ENCODE measurements at regions not wholly inside any gene's neighbourhood (a gene's known extent, or its start where the extent isn't known, plus 50 kb on each side); places are given as distances from the start of the nearest gene placed in this dataset.

DNA sequence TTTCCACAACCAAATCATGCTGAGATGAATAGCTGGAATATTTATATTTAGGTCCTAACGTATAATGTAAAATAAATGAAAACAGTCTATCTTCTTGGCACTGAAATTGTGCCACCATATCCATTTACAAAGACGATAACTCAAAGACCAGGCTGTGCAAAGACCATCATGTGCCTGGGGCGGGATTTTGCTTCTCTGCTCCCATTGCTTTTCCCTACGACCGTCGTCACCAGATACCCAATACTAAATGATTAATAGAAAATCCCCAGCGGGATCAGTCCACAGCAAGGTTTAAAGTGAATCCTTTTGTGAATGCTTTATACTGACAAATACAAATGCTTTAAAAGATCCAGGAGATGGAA, 194.3 kb upstream of the ARL4C start:
- peak; percentile 83 for ATAC-seq
- TF ChIP-seq CSDC2 (CRISPR knock-in tag; IDR thresholded peaks at IDR 0.05) = no peak
- no peak for TF ChIP-seq ESRRG (CRISPR knock-in tag; IDR thresholded peaks at IDR 0.05)
- TF ChIP-seq ZFP30 (CRISPR knock-in tag; IDR thresholded peaks at IDR 0.05) = no peak
- no peak for TF ChIP-seq TCF4 (CRISPR knock-in tag; IDR thresholded peaks at IDR 0.05; ENCODE audit: borderline replicate concordance)
- no peak for TF ChIP-seq ZNF565 (CRISPR knock-in tag; conservative IDR thresholded peaks at IDR 0.05; ENCODE audit: low read depth)
- TF ChIP-seq, protein P1, sequence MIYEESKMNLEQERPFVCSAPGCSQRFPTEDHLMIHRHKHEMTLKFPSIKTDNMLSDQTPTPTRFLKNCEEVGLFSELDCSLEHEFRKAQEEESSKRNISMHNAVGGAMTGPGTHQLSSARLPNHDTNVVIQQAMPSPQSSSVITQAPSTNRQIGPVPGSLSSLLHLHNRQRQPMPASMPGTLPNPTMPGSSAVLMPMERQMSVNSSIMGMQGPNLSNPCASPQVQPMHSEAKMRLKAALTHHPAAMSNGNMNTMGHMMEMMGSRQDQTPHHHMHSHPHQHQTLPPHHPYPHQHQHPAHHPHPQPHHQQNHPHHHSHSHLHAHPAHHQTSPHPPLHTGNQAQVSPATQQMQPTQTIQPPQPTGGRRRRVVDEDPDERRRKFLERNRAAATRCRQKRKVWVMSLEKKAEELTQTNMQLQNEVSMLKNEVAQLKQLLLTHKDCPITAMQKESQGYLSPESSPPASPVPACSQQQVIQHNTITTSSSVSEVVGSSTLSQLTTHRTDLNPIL (CRISPR knock-in tag; IDR thresholded peaks at IDR 0.05; ENCODE audit: low read depth) = no peak
- no peak for TF ChIP-seq TOX (CRISPR knock-in tag; IDR thresholded peaks at IDR 0.05; ENCODE audit: borderline replicate concordance)

DNA sequence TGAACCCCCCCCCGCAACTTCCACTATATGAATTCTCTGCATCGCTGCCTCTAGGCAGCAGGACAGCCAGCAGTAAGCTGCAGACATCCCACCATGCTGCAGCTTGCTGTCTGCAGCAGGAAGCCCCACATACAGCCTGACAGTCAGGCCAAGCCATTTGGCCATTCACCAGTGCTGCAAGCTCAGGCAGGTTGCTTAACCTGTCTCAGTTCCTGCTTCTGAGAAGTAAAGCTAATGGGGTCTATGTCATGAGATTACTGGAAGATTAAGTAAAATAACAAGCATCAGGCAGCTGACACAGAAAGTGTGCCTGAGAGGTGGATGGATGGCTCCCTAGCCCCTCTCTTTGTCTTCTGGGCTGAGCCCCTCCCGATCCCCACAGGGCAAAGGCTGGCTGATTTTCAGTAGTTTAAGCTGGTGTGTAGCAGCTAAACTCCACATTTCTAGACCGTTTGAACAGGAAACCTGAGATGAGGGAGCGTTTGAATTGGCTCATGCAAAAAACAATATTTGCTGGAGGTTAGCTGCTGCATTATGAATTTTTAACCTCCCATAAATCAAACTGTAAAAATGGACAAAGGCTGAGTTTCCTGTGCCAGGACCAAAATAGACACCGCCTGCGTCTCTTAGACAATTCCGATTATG, 193.8 kb upstream of the ARL4C start:
- peak; percentile 86 for ATAC-seq
- TF ChIP-seq TOX (CRISPR knock-in tag; IDR thresholded peaks at IDR 0.05; ENCODE audit: borderline replicate concordance) = peak; percentile 75; the same call in 1 of the 2 replicates
- TF ChIP-seq, protein P2, sequence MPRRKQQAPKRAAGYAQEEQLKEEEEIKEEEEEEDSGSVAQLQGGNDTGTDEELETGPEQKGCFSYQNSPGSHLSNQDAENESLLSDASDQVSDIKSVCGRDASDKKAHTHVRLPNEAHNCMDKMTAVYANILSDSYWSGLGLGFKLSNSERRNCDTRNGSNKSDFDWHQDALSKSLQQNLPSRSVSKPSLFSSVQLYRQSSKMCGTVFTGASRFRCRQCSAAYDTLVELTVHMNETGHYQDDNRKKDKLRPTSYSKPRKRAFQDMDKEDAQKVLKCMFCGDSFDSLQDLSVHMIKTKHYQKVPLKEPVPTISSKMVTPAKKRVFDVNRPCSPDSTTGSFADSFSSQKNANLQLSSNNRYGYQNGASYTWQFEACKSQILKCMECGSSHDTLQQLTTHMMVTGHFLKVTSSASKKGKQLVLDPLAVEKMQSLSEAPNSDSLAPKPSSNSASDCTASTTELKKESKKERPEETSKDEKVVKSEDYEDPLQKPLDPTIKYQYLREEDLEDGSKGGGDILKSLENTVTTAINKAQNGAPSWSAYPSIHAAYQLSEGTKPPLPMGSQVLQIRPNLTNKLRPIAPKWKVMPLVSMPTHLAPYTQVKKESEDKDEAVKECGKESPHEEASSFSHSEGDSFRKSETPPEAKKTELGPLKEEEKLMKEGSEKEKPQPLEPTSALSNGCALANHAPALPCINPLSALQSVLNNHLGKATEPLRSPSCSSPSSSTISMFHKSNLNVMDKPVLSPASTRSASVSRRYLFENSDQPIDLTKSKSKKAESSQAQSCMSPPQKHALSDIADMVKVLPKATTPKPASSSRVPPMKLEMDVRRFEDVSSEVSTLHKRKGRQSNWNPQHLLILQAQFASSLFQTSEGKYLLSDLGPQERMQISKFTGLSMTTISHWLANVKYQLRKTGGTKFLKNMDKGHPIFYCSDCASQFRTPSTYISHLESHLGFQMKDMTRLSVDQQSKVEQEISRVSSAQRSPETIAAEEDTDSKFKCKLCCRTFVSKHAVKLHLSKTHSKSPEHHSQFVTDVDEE (CRISPR knock-in tag; IDR thresholded peaks at IDR 0.05) = no peak
- no peak for TF ChIP-seq RARB (CRISPR knock-in tag; IDR thresholded peaks at IDR 0.05)

DNA sequence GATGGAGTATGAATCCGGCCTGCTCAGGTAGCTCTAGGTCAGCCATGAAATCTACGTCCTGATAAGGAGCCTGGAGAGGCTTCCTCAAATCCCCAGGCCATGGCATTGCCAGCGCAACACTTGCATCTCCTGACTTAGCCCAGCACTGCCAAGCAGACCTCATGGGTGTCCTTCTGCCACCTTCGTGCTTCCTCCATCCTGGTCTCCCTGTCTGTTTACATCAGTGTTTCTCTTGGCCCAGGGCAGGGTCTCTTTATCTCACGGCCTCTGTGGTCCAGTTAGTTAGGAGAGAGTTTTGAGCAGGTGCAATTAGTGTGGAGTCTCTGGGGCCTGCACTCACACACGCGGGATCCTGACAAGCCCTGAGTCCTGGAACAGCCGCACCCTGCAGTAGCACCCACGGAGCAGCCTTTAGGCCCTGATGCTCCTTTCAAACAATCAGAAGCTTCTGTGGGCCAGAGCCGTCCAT, 193.1 kb upstream of the ARL4C start:
- ATAC-seq = no peak
- no peak for TF ChIP-seq BACH2 (CRISPR knock-in tag; IDR thresholded peaks at IDR 0.05; ENCODE audit: borderline replicate concordance)
- TF ChIP-seq ZC3H10 (CRISPR knock-in tag; IDR thresholded peaks at IDR 0.05) = no peak
- TF ChIP-seq, protein P2 (CRISPR knock-in tag; IDR thresholded peaks at IDR 0.05) = no peak
- no peak for TF ChIP-seq ISL1 (CRISPR knock-in tag; IDR thresholded peaks at IDR 0.05)
- TF ChIP-seq ESRRG (CRISPR knock-in tag; IDR thresholded peaks at IDR 0.05) = no peak
- TF ChIP-seq, protein P3, sequence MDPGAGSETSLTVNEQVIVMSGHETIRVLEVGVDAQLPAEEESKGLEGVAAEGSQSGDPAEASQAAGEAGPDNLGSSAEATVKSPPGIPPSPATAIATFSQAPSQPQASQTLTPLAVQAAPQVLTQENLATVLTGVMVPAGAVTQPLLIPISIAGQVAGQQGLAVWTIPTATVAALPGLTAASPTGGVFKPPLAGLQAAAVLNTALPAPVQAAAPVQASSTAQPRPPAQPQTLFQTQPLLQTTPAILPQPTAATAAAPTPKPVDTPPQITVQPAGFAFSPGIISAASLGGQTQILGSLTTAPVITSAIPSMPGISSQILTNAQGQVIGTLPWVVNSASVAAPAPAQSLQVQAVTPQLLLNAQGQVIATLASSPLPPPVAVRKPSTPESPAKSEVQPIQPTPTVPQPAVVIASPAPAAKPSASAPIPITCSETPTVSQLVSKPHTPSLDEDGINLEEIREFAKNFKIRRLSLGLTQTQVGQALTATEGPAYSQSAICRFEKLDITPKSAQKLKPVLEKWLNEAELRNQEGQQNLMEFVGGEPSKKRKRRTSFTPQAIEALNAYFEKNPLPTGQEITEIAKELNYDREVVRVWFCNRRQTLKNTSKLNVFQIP (CRISPR knock-in tag; IDR thresholded peaks at IDR 0.05; ENCODE audit: borderline replicate concordance, low read depth) = no peak

DNA sequence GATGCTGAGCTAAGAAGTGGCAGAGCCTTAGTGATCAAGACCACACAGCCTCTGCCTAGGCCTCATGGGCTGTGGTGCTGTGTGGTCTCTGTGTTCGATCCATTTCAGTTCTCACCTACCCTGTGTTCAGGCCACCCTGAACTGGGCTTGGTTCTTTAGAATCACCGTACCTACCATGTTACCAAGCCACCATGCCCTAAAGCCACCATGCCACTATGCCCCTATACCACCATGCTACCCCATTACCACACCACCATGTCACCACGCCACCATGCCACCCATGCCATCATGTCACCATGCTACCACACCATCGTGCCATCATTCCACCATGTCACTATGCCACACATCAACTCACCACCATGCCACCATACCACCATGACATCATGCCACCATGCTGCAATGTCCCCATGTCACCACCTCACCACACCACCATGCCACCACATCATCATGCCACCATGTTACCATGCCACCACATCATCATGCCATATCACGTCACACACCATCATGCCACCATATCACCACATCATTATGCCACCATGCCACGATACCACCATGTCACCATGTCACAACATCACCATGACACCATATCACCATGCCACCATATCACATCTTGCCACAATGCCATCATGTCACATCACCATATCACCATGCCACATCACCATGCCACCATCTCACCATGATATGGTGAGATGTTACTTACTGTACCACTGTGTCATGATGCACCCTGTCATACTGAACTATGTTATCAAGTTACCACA, 191.0 kb upstream of the ARL4C start:
- ATAC-seq = no peak
- no peak for TF ChIP-seq PPARA (CRISPR knock-in tag; IDR thresholded peaks at IDR 0.05; ENCODE audit: borderline replicate concordance)
- no peak for TF ChIP-seq ZNF8 (CRISPR knock-in tag; IDR thresholded peaks at IDR 0.05)
- TF ChIP-seq ZNF565 (CRISPR knock-in tag; conservative IDR thresholded peaks at IDR 0.05; ENCODE audit: low read depth) = no peak
- TF ChIP-seq, protein P1 (CRISPR knock-in tag; IDR thresholded peaks at IDR 0.05; ENCODE audit: low read depth) = no peak
- TF ChIP-seq ZC3H10 (CRISPR knock-in tag; IDR thresholded peaks at IDR 0.05) = no peak
- TF ChIP-seq ARNTL (CRISPR knock-in tag; IDR thresholded peaks at IDR 0.05; ENCODE audit: borderline replicate concordance, low read depth) = no peak
- TF ChIP-seq, protein P4, sequence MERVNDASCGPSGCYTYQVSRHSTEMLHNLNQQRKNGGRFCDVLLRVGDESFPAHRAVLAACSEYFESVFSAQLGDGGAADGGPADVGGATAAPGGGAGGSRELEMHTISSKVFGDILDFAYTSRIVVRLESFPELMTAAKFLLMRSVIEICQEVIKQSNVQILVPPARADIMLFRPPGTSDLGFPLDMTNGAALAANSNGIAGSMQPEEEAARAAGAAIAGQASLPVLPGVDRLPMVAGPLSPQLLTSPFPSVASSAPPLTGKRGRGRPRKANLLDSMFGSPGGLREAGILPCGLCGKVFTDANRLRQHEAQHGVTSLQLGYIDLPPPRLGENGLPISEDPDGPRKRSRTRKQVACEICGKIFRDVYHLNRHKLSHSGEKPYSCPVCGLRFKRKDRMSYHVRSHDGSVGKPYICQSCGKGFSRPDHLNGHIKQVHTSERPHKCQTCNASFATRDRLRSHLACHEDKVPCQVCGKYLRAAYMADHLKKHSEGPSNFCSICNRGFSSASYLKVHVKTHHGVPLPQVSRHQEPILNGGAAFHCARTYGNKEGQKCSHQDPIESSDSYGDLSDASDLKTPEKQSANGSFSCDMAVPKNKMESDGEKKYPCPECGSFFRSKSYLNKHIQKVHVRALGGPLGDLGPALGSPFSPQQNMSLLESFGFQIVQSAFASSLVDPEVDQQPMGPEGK (CRISPR knock-in tag; IDR thresholded peaks at IDR 0.05; ENCODE audit: borderline replicate concordance) = no peak
- TF ChIP-seq CSDC2 (CRISPR knock-in tag; IDR thresholded peaks at IDR 0.05) = no peak
- TF ChIP-seq ISL1 (CRISPR knock-in tag; IDR thresholded peaks at IDR 0.05) = no peak
- no peak for TF ChIP-seq OSR1 (CRISPR knock-in tag; IDR thresholded peaks at IDR 0.05)
- no peak for TF ChIP-seq TOX (CRISPR knock-in tag; IDR thresholded peaks at IDR 0.05; ENCODE audit: borderline replicate concordance)
- no peak for TF ChIP-seq TCF4 (CRISPR knock-in tag; IDR thresholded peaks at IDR 0.05; ENCODE audit: borderline replicate concordance)
- no peak for TF ChIP-seq ZFP30 (CRISPR knock-in tag; IDR thresholded peaks at IDR 0.05)
- no peak for TF ChIP-seq SNAI2 (CRISPR knock-in tag; IDR thresholded peaks at IDR 0.05)
- TF ChIP-seq ZNF70 (CRISPR knock-in tag; IDR thresholded peaks at IDR 0.05) = no peak

All from SK-N-SH treated with all-trans-retinoic acid at 6 μM for 48 hours (cell line).